ENCODE measurements at regions not wholly inside any gene's neighbourhood (a gene's known extent, or its start where the extent isn't known, plus 50 kb on each side); places are given as distances from the start of the nearest gene placed in this dataset.
"Not testable (repeated sequence)": the region's sequence is repeated elsewhere in the genome, so short reads cannot be mapped to it uniquely, and the experiment has no call there.

GRCh38 chr1:203999618-204000017 is 73.3 kb upstream of the SOX13 start:
- DNase-seq: no peak

- DNase-seq: no peak
Measured at GRCh38 chr1:204001166-204001901, 71.6 kb upstream of the SOX13 start.

DNA sequence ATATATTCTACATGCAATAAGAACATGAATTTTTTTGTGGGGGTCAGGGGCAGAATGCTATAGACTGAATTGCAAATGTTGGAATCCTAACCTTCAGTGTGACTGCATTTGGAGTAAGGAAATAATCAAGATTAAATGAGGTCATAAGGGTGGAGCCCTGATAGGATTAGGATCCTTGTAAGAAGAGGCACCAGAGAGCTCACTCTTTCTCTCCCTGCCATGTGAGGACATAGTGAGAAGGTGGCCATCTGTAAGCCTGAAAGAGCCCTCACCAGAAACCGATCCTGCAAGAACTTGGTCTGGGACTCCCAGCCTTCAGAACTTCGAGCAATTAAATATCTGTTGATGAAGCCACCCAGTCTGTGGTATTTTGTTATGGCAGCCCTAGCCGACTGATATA is 70.3 kb upstream of the SOX13 start:
- no peak for DNase-seq

- DNase-seq: no peak
Measured at GRCh38 chr1:204003536-204003935, 69.4 kb upstream of the SOX13 start.

DNA sequence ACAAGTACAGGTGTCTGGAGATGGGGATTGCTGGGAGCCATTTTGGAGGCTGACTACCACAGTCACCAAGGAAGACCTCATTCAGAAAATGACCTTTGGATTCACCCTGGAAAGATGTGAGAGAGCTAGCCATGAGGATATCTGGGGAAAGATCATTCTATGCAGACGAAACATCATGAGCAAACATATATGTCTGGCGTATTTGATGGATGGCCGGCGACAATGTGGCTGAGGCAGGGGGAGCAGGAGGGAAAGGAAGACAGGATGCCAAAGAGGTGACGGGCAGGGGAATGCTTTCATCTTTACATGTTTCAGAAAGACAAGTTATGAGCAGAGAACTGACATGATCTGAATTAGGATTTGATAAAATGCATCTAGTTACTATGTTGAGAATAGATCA is 61.5 kb upstream of the SOX13 start:
- no peak for DNase-seq

DNA sequence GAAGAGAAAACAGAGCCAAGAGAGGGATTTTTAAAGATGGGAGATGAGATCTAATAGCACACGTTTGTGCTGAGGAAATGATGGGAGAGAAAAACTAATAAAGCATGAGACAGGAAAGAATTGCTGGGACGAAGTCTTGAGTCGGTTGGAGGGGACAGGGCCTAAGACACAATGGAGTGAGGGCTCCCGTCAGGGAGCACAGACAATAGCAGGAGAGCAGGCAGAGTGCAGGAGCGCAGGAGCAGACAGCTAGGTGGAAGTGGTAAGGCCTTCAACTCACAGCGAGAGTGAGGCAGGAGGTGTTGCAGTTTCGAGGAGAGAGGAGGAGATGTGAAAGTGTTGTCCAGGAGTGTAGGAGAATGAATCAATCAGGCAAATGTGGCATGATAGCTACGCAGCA is 59.9 kb upstream of the SOX13 start:
- DNase-seq: no peak

DNA sequence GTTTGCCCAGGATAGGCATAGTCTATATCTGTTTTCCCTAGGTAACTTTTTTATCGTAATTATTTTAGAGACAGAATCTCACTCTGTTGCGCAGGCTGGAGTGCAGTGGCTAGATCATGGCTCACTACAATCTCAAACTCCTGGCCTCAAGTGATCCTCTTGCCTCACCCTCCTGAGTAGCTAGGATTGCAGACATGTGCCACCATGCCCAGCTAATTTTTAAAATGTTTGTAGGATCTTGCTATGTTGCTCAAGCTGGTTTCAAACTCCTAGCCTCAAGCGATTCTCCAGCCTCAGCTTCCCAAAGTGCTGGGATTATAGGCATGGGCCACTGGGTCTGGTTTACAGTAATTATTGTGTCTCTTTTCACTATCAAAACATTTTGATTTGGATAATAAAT is 58.6 kb upstream of the SOX13 start:
- DNase-seq: no peak

DNA sequence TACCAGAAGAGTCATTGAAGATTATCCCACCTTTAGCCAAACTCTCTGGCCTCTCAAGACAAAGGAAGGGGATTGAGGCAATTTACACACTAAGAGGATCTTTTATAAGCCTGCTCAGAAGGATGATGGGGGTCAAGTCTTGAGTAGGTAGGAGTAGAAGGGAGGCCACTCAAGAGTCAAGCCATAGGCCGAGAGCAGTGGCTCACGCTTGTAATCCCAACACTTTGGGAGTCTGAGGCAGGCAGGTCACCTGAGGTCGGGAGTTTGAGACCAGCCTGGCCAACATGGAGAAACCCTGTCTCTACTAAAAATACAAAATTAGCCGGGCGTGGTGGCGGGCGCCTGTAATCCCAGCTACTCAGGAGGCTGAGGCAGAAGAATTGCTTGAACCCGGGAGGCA is 58.0 kb upstream of the SOX13 start:
- not testable (repeated sequence) for DNase-seq

GRCh38 chr1:204017032-204017431 is 55.9 kb upstream of the SOX13 start:
- DNase-seq: no peak

DNA sequence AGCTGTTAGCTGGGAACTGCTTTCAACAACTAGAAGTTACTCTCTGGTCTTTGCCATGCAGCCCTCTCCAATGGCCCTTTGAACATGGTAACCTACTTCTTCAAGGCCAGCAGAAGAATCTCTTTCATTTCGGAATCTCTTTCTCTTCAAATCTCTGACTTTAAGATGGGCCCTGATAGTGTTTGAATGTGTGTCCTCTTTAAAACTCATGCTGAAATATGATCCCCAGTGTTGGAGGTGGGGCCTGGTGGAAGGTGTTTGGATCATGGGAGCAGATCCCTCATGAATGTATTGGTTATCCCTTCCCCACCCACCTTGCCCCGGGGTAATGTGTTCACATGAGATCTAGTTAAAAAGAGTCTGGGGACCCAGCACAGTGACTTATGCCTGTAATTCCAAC is 54.5 kb upstream of the SOX13 start:
- no peak for DNase-seq
